ENCODE measurements at regions not wholly inside any gene's neighbourhood (a gene's known extent, or its start where the extent isn't known, plus 50 kb on each side); places are given as distances from the start of the nearest gene placed in this dataset.

DNA sequence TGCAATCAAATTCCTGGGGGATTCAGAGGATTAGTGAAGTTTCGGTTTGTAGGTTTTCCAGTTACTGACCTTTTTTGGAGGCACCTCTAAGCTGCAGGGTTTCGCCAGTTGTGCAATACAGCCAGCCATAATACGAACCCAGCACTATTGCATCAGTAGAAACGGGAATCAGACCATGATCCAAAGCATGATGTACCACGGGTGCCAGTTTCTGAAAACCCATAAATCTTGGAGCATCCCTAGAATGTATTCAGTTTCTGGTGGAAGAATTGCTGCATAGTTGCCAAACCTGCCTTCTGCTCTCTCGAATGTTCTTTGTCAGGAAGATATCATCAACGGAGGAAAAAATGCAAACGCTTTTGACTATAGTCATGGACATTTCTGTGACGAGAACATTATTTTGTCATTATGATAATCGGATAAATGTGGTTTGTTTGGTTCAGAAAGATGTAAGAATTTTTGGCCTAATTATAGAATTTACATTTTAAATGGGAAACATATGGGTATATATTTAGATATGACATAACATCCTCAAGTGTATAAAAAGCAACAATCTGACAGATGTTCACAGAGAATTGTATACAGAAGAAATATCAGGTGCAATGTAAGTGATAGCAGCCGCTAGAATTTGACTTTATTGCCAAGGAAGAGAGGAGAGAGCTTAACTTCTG is 186.2 kb upstream of the PRKCQ start:
- TF ChIP-seq CTCF (IDR thresholded peaks at IDR 0.05) (no peak), ZFX (IDR thresholded peaks at IDR 0.05; ENCODE audit: borderline replicate concordance) (no peak)
